GOT3 (cell line): ENCODE measurements at regions not wholly inside any gene's neighbourhood (a gene's known extent, or its start where the extent isn't known, plus 50 kb on each side); places are given as distances from the start of the nearest gene placed in this dataset.

Source experiments
- DNase-seq: peaks from one replicate; lab custom pipeline; 2025; ENCODE audit warnings: mixed read lengths; lab: John Stamatoyannopoulos, UW

DNA sequence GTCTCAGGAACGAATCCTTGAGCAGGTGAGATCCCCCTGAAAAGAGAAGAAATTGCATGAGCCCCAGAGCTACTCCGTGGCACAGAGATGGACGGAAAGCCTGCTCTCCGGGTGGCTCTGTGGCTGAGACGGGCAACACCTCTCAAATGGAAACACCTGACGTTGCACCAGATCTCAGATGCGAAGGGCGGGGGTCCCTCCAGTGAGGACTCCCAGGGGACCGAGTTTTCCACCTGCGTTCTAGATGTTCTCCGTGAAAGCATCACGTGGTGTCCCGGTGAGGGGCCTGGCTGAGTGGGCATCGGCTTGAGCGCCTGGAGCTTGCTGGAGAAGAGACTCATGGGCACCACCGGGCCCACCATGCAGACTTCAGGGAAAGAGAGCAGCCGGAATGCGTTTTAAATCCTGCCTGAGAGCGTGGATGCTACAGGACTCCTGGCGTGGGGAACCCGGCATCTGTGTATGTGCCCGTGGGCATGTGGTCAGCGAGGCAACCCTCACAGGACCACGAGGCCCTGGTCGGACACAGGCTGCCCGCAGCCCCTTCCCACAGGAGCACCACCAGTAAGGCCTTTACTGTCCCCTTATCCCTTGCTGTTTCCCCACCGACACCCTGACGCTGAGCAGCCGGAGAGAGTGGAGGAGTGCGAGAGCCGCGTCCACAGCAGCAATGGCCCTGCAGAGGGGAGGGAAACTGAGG lies 378.4 kb upstream of the IRX4 start:
- no peak for DNase-seq

GRCh38 chr5:2260211-2261003 lies 377.7 kb upstream of the IRX4 start:
- no peak for DNase-seq

DNA sequence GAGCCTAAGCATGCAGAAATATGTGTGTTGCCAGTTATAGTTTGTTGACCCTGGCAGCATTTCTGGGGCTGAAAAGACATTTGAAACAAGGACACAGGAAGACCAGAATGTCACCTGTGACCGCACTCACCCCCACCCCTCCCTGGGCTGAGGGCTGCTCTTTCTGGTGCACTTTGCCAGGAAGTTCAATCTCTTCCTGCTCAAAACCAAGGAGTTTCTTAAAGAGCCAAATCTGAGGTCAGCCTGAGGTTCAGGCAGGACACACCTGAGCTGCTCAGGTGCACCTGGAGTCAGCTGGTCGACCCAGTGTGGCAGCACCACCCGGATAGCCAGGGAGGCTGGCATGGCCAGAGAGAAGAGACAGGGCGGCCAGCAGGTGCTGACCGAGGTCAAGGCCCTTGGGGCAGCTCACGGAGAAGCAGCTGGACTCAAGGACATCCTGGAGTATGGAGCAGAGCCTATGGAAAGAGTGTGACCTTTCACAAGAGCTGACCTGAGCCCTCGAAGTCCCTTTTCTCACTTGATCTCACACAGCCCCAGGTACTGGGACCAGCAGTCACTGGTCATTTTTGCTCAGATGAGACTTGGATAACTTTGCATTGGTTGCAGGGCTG lies 376.9 kb upstream of the IRX4 start:
- no peak for DNase-seq

DNA sequence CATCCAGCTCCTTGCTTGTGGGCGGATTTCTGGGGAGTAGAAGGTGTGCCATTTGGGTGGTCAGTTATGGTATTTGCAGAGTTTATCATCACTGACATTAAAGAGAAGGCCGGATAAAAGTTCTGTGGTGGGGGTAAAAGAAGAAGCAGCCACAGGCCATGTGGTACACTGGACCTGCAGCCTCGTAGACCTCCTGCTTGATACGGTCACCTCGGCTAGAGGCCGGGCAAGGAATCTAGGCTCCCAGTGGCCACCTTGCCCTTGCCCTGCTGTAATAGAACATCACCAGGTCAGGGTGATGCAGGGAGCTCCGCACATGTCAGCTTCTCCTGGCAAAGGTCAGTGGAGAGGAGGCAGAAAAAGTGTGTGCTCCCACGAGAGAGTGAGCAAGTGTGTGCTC lies 376.1 kb upstream of the IRX4 start:
- no peak for DNase-seq

GRCh38 chr5:2257326-2258244 lies 374.9 kb upstream of the IRX4 start:
- DNase-seq, result no peak

DNA sequence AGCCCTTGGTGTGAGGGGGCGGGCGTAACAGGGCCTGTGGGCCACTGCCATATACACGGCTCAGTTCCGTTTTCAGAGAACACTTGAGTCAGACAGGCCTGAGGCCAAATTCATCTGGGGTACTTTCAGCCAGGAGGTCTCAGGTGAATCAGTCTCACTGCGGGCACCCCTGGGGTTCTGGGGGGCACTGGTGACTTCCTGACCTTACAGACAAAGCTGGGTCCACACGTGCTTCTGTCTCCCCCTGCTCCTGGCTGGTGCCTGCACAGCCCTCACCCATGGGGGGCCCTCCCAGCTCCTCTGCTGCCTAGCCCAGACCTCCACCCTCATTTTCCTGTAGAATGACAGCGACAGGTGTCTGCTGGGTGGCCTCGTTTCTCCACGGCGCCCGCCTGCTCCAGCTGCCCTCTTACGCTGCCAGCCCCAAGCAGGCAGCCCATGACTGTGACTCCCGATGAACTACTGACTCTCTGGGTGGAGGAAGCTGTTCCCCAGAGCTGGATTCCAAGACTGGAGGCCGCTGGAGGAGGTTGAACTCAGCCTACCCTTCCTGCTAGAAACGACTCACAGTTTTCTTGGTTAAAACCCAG lies 374.1 kb upstream of the IRX4 start:
- DNase-seq, result no peak

DNA sequence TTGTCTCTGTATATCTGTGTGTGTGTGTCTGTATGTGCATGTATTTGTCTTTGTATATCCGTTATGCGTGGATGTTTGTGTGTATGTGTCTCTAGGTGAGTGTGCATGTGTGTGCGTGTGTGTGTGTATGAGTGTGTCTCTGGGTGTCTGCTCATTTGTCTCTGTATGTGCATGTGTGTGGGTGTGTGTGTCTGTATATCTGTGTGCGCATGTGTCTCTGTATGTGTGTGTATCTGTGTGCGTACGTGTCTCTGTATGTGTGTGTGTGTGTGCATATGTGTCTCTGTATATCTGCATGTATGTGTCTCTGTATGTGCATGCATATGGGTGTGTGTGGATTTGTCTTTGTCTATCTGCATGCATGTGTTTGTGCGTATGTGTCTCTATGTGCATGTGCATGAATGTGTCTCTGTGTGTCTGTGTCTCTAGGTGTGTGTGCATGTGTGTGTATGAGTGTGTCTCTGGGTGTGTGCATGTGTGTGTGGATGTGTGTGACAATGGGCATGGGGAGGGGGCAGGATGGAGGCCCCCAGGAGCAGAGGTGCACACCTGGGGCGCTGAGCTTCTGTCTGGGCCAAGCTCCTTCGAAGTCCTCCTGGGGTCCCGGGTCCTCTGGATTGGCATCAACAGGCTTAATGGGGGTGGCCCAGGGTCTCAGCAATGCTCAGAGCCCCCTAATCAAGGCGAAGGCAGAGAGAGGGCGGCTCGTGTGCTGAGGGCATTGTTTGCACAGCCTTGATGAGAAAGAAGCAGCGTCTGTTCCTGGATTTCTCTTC lies 373.4 kb upstream of the IRX4 start:
- DNase-seq, result no peak

- DNase-seq, result no peak
Measured at GRCh38 chr5:2254880-2255750, 372.4 kb upstream of the IRX4 start.

GRCh38 chr5:2254406-2254805 lies 371.7 kb upstream of the IRX4 start:
- no peak for DNase-seq

GRCh38 chr5:2253040-2253975 lies 370.6 kb upstream of the IRX4 start:
- no peak for DNase-seq

GRCh38 chr5:2251751-2252150 lies 369.0 kb upstream of the IRX4 start:
- DNase-seq, result no peak

GRCh38 chr5:2251298-2251697 lies 368.6 kb upstream of the IRX4 start:
- no peak for DNase-seq

DNA sequence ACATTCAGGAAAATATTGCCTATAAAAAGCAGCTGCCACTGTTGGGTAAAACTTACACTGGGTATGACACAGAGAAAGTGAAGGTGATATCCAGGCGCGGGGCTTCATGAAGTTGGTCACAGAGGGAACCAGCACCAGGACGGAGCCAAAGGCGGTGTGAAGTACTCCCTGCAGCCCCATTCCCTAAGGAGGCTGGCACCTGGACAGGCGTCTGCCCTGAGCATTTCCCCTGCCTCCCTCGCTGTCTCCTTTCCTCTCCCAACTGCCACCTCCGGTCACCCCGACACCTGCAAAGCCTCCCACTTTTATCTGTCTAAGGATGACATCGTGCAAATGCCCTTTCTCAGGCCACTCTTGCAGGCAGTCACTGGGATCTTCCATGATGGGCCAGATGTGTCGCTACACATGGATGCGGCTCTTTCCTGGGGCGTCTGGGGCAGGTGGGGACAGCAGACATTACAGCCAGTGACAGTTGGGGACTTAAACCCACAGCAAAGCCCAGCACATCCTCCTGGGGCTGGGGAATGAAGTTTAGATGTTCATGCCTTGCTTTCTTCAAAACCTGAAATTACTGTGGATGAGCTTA lies 367.7 kb upstream of the IRX4 start:
- no peak for DNase-seq

GRCh38 chr5:2249442-2249841 lies 366.7 kb upstream of the IRX4 start:
- no peak for DNase-seq

DNA sequence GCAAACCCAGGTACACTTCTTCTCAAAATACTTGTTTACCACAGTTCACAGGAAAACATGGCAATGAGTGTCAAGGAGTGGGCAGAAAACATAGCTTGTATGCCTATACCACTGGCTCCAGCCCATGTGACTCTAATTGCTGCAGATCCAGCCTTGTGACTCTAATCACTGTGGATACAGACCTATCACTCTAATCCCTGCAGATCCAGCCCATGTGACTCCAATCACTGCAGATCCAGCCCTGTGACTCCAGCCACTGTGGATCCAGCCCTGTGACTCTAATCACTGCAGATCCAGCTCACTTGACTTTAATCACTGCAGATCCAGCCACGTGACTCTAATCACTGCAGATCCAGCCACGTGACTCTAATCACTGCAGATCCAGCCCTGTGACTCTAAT lies 366.3 kb upstream of the IRX4 start:
- DNase-seq, result no peak

DNA sequence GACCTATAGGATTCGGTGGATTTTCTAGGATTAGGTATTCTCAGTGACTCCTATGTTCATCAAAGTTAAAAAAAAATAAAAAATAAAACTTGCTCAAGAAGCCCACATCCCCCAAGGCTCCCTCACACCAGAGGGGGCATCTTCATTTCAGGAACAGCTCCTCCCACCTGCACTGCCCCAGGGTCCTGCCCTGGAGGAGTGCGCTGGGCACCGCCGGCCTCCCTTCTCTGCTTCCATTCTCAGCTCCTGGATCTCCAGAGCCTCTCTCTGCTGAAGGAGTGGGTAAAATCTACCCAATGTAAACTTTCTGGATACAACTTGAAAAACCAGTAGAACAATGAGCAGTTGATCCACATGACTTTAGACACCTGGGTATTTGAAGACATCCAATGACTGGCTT lies 359.8 kb upstream of the IRX4 start:
- no peak for DNase-seq

- DNase-seq, result no peak
Measured at GRCh38 chr5:2241842-2242241, 359.1 kb upstream of the IRX4 start.

DNA sequence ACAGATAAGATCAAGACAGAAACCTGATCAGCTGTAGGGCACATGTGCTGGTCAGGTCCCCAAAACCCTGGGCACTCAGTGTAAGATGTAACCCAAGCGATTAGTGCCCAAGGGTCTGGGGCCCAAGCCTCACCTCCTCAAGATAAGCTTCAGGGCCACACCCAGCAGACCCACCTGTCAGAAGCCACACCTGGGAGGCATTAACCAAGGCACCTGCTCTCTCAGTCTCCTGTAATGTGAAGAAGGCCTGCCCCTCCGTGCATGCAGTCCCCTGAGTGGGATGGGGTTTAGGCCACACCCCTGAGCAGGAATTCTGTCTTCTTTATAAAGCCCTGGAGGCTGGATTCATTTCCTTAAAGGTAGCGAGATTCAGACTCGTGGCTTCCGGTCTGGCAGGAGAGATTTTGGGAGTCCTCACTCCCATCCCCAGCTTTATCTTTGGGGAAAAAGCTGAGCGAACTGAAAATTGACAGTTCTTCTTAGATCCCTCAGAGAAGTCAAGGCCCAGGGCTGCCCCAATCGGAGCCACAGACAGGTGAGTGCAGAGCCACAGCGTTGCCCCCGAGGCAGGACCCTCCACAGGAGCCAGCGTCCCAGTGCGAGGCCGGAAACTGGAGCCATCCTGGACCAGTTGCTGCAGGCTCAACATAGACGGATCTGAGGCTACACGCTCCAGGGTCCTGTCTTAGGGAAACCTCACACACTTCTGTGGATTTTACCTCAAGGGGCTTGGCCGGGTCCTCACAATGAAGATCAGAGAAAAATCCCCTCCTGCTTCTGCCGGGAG lies 357.6 kb upstream of the IRX4 start:
- DNase-seq, result no peak
